Fibroblast of lung (primary cell): ENCODE measurements at regions not wholly inside any gene's neighbourhood (a gene's known extent, or its start where the extent isn't known, plus 50 kb on each side); places are given as distances from the start of the nearest gene placed in this dataset.

Experiments used
- EZH2 ChIP-seq: IDR thresholded peaks from 2 replicates; pipeline ENCODE4 v1.5.1; 2012; ENCODE audit warnings: low read length, control low read depth, mild to moderate bottlenecking; ENCODE audit errors: missing control alignments
- TF ChIP-seq, protein P1 (sequence below), 2 donors: IDR thresholded peaks in 1 of 2; conservative IDR thresholded peaks in 1 of 2; 1 replicate in 1 of 2; 2 replicates in 1 of 2; pipeline ENCODE4 v1.5.1; 2011 to 2012; ENCODE audit warnings: low read length in 2 of 2, control low read depth in 1 of 2, inconsistent platforms in 1 of 2, low read depth in 1 of 2, mild to moderate bottlenecking in 1 of 2

DNA sequence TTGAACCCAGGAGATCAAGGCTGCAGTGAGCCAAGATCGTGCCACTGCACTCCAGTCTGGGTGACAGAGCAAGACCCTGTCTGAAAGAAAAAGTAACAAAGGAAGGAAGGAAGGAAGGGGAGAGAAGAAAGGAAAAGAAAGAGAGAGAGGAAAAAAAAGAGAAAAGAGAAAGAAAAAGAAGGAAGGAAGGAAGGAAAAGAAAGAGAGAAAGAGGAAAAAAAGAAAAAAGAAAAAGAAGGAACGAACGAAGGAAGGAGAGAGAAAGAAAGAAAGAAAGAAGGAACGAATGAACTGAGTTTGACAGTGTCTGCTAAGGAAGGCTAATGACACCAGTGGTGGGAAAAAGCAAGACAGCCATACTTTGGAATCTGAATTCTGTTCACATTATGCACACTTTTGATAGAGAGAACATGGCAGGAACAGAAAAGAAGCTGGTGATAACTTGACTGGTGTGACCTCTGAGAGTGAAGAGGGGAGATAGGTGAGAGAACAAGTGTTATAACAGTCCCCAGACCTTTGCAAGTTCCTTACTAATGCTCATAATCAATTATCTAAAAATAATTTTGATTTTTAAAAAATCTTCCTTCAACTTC is 93.3 kb upstream of the MYLIP start:
- TF ChIP-seq, protein P1, sequence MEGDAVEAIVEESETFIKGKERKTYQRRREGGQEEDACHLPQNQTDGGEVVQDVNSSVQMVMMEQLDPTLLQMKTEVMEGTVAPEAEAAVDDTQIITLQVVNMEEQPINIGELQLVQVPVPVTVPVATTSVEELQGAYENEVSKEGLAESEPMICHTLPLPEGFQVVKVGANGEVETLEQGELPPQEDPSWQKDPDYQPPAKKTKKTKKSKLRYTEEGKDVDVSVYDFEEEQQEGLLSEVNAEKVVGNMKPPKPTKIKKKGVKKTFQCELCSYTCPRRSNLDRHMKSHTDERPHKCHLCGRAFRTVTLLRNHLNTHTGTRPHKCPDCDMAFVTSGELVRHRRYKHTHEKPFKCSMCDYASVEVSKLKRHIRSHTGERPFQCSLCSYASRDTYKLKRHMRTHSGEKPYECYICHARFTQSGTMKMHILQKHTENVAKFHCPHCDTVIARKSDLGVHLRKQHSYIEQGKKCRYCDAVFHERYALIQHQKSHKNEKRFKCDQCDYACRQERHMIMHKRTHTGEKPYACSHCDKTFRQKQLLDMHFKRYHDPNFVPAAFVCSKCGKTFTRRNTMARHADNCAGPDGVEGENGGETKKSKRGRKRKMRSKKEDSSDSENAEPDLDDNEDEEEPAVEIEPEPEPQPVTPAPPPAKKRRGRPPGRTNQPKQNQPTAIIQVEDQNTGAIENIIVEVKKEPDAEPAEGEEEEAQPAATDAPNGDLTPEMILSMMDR (conservative IDR thresholded peaks at IDR 0.05 in 1 of 2, IDR thresholded peaks at IDR 0.05 in 1 of 2; ENCODE audit: low read depth in 1 of 2, low read length in 2 of 2), result no peak
- no peak for TF ChIP-seq EZH2
